ENCODE measurements at regions not wholly inside any gene's neighbourhood (a gene's known extent, or its start where the extent isn't known, plus 50 kb on each side); places are given as distances from the start of the nearest gene placed in this dataset.
"Not testable (repeated sequence)": the region's sequence is repeated elsewhere in the genome, so short reads cannot be mapped to it uniquely, and the experiment has no call there.

- DNase-seq (ENCODE audit: low spot score), result no peak
Observed at GRCh38 chr18:78856569-78857313, 122.9 kb upstream of the SALL3 start.

- DNase-seq (ENCODE audit: low spot score), result no peak
Observed at GRCh38 chr18:78857314-78858150, 122.1 kb upstream of the SALL3 start.

GRCh38 chr18:78859686-78860085, 119.9 kb upstream of the SALL3 start:
- no peak for DNase-seq (ENCODE audit: low spot score)

GRCh38 chr18:78860117-78860516, 119.5 kb upstream of the SALL3 start:
- no peak for DNase-seq (ENCODE audit: low spot score)

- no peak for DNase-seq (ENCODE audit: low spot score)
Observed at GRCh38 chr18:78861116-78861515, 118.5 kb upstream of the SALL3 start.

GRCh38 chr18:78861706-78862105, 117.9 kb upstream of the SALL3 start:
- DNase-seq (ENCODE audit: low spot score), result no peak

- DNase-seq (ENCODE audit: low spot score), result no peak
Observed at GRCh38 chr18:78862395-78862794, 117.2 kb upstream of the SALL3 start.

GRCh38 chr18:78865056-78865598, 114.5 kb upstream of the SALL3 start:
- DNase-seq (ENCODE audit: low spot score), result no peak

- DNase-seq (ENCODE audit: low spot score), result no peak
Observed at GRCh38 chr18:78865771-78866310, 113.8 kb upstream of the SALL3 start.

- no peak for DNase-seq (ENCODE audit: low spot score)
Observed at GRCh38 chr18:78867131-78867530, 112.5 kb upstream of the SALL3 start.

GRCh38 chr18:78868330-78869316, 111.0 kb upstream of the SALL3 start:
- DNase-seq (ENCODE audit: low spot score), result no peak

GRCh38 chr18:78871618-78872017, 108.0 kb upstream of the SALL3 start:
- DNase-seq (ENCODE audit: low spot score), result no peak

- no peak for DNase-seq (ENCODE audit: low spot score)
Observed at GRCh38 chr18:78873926-78874500, 105.6 kb upstream of the SALL3 start.

GRCh38 chr18:78875016-78875777, 104.4 kb upstream of the SALL3 start:
- DNase-seq (ENCODE audit: low spot score), result no peak

- no peak for DNase-seq (ENCODE audit: low spot score)
Observed at GRCh38 chr18:78875778-78876650, 103.6 kb upstream of the SALL3 start.

- no peak for DNase-seq (ENCODE audit: low spot score)
Observed at GRCh38 chr18:78876868-78877267, 102.8 kb upstream of the SALL3 start.

GRCh38 chr18:78878335-78878734, 101.3 kb upstream of the SALL3 start:
- no peak for DNase-seq (ENCODE audit: low spot score)

- DNase-seq (ENCODE audit: low spot score), result not testable (repeated sequence)
Observed at GRCh38 chr18:78879072-78879883, 100.3 kb upstream of the SALL3 start.

GRCh38 chr18:78882585-78882984, 97.0 kb upstream of the SALL3 start:
- no peak for DNase-seq (ENCODE audit: low spot score)

All from hematopoietic multipotent progenitor cell treated with erythropoietin and hydrocortisone succinate and interleukin-3 and kit ligand, for 17 days (in vitro differentiated cells).